ENCODE measurements at regions not wholly inside any gene's neighbourhood (a gene's known extent, or its start where the extent isn't known, plus 50 kb on each side); places are given as distances from the start of the nearest gene placed in this dataset.

GRCh38 chr3:38907426-38907825 is 91.4 kb upstream of the SCN10A start:
- no peak for TF ChIP-seq CTCF (IDR thresholded peaks at IDR 0.05; ENCODE audit: borderline replicate concordance, extremely low read depth, low read length, poor library complexity, severe bottlenecking)
- no peak for TF ChIP-seq EZH2 (IDR thresholded peaks at IDR 0.05; ENCODE audit: borderline replicate concordance, low read depth, low read length, severe bottlenecking)

Measured in DND-41 (cell line).